ENCODE measurements at regions not wholly inside any gene's neighbourhood (a gene's known extent, or its start where the extent isn't known, plus 50 kb on each side); places are given as distances from the start of the nearest gene placed in this dataset.

DNA sequence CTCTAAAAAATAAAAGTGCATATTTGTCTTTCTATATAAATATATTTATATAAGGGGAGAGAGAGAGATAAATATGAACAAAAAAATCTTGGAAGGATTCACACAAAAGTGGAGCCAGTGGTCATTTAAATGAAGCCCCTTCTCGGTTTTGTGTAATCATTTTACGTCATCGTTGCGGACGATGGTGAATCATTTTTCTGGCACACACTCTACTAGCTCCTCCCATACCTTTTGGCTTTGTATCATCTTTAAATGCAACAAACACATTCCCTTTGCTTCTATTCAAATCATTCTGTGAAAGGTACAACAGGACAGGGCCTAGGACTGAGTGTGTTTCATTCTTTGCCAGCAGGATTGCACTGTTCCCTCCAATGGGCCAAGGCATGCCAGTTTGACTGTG, 186.8 kb downstream of the TGFB2 start:
- TF ChIP-seq CTCF (IDR thresholded peaks at IDR 0.05): no peak
- no peak for TF ChIP-seq POLR2A (IDR thresholded peaks at IDR 0.05)

Data from upper lobe of left lung (tissue), 4 donors.